ENCODE measurements at regions not wholly inside any gene's neighbourhood (a gene's known extent, or its start where the extent isn't known, plus 50 kb on each side); places are given as distances from the start of the nearest gene placed in this dataset.

GRCh38 chr22:49140911-49141665 lies 686.6 kb downstream of the BRD1 start:
- TF ChIP-seq CTCF (IDR thresholded peaks at IDR 0.05): no peak
- no peak for ATAC-seq (ENCODE audit: low FRiP score)
- DNase-seq (ENCODE audit: low spot score): no peak

GRCh38 chr22:49139492-49140151 lies 688.1 kb downstream of the BRD1 start:
- DNase-seq (ENCODE audit: low spot score): no peak
- no peak for TF ChIP-seq CTCF (IDR thresholded peaks at IDR 0.05)
- no peak for ATAC-seq (ENCODE audit: low FRiP score)

GRCh38 chr22:49138250-49138790 lies 689.4 kb downstream of the BRD1 start:
- no peak for TF ChIP-seq CTCF (IDR thresholded peaks at IDR 0.05)
- ATAC-seq (ENCODE audit: low FRiP score): no peak
- no peak for DNase-seq (ENCODE audit: low spot score)

GRCh38 chr22:49137206-49137840 lies 690.4 kb downstream of the BRD1 start:
- no peak for TF ChIP-seq CTCF (IDR thresholded peaks at IDR 0.05)
- ATAC-seq (ENCODE audit: low FRiP score) (peak; percentile 13), DNase-seq (ENCODE audit: low spot score) (no peak)

GRCh38 chr22:49136816-49137180 lies 690.9 kb downstream of the BRD1 start:
- DNase-seq (ENCODE audit: low spot score) (no peak), ATAC-seq (ENCODE audit: low FRiP score) (no peak)
- TF ChIP-seq CTCF (IDR thresholded peaks at IDR 0.05): no peak

GRCh38 chr22:49136041-49136815 lies 691.4 kb downstream of the BRD1 start:
- ATAC-seq (ENCODE audit: low FRiP score) (no peak), DNase-seq (ENCODE audit: low spot score) (no peak)
- no peak for TF ChIP-seq CTCF (IDR thresholded peaks at IDR 0.05)

Measured in omental fat pad (tissue), 3 donors.